ENCODE measurements at regions not wholly inside any gene's neighbourhood (a gene's known extent, or its start where the extent isn't known, plus 50 kb on each side); places are given as distances from the start of the nearest gene placed in this dataset.
"Not testable (repeated sequence)": the region's sequence is repeated elsewhere in the genome, so short reads cannot be mapped to it uniquely, and the experiment has no call there.

DNA sequence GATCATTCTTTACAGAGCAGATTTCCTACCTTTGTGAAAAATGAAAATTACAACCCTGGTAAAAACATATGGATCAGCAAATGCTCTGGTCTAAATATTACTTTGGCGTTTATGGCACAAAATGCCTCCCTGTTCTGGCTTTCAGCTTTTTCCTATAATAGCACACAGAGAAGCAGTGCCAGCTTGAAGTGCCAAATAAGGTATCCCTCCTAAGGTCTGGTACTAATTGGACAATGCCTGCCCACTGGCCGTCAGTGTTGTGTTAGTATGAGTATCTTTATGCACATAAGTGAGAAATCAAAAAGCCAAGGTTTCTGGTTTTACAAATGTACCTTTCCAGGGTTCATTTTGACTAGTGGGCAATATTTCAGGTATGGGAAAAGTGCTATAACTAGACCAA lies 1293.7 kb upstream of the FAM98A start:
- no peak for DNase-seq

DNA sequence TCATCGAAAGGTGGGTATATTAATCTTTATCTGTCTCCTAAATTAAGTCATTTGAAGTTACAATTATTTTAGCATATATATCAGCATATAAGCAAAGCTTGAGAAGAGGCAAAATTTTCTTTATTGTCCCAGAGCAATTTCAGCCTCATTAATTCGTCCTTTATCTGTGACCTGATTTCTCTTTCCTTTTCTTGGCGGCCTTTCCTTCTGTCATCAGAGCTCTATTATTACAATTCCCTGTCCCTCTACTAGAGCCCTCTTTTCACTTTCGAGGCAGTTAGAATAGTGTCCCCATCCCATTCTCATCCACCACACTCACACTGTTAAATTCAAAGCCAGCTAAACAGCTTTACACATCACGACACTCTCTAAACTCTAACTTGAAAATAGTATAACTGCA lies 1293.2 kb upstream of the FAM98A start:
- no peak for DNase-seq

DNA sequence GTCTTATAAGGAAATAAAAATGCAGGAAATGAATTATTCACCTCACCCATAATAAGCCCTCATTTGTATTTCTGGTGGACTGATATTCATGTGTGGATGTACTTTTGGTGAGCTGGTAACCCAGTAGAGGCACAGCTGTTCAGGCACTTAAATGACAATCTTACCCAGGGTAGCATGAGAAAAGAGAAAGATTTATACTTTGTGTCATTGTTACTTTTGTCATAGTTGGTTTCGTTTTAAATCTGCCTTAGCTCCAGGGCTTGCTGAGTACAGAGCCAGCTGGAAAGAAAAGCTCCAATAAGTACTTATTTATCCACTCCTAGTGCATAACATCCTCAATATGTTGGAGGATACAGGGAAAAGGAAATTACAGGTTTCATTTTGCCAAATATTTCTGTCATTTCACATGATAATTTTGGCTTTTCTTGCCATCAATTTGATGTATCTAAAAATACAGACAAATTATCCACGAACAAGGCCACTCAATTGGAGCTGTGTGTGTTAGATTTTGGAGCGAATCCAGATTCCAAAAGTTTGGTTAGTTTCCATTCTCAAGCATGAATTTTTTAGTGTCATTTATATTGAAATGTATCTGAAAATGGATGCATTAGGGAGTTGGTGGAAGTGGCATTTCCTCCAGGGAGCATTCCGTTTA lies 1276.1 kb upstream of the FAM98A start:
- no peak for DNase-seq

DNA sequence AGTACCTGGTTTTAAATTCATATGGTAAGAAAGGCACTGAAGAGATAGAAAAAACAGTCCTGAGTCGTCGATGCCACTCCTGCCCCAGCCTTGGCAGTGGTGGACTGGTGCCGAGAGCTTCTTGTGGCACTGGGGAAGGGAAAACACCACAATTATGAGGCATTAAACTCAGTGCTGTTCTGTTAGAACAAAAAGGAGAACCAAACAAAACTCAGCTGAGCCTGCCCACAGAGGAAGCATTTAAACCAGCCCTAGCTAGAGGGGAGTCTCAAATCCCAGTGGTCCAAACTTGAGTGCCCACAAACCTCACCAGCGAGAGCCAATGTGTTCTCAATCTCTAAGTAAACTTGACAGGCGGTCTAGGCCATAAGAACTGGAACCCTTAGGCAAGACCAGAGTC lies 1254.5 kb upstream of the FAM98A start:
- no peak for DNase-seq

DNA sequence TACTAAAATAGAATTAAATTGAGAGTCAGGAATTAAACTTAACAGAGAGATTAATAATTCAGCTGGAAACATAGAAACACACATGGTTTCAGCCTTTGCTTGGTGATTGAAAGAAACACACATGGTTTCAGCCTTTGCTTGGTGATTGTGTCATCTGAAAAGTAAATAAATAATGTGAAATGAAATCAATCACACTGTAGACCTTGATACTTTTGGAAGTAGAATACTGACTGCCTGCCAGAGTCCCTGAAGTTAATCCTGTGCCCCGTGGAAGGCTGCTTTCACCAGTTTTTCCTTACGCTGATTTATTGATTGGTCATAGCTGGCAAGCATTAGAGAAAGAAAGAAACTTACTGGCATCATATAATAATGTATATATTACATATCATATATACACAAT lies 1252.7 kb upstream of the FAM98A start:
- no peak for DNase-seq

DNA sequence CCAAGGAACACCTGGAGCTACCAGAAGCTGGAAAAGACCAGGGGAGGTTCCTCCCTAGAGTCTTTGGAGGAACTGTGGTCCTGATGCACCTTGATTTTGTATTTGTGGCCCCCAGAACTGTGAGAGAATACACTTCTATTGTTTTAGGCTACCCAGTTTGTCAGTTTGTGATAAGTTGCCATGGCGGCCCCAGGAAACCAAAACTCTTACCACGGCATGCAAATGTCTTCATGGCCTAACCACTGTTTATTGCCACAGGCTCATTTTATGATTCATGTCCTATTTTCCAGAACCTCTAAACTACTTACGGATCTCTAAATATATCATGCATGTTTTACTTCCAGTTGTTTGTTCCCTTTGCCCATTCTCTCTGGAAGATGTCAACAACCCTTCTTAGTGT lies 1250.7 kb upstream of the FAM98A start:
- no peak for DNase-seq

DNA sequence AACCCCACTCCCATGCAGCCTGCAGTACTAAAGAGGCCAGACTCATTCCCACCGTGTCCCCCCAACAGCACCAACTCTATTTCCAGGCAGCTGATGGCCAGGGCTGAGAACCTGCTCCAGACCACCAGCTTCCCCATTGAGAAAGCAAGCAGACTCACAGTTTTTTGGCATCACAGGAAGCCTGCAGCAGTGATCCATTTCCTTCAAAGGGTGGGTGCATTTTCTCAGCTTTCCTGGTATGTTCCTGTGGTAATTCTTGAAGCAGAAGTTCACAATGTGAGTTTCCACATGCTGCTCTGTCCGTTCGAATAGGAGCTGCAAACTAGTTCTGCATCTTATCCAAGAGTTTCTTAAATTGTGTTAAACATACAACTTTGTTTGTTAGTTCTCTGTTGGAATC lies 1249.6 kb upstream of the FAM98A start:
- no peak for DNase-seq

DNA sequence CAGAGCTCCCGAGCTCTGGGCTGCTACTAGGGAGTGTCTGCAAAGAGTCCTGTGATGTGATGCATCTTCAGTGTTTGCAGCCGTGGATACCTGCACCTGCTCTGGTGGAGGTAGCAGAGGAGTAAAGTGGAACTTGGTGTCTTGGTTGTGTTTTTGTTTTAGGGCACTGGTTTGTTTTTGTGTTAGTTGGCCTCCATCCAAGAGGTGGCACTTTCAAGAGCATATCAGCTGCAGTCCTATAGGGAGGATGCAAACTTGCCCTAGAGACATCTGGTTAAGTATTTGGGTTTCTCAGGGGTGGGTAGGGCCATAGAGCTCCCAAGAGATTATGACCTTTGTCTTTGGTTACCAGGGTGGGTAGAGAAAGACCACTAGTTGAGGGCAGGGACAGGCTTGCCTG lies 1249.0 kb upstream of the FAM98A start:
- DNase-seq, result no peak

DNA sequence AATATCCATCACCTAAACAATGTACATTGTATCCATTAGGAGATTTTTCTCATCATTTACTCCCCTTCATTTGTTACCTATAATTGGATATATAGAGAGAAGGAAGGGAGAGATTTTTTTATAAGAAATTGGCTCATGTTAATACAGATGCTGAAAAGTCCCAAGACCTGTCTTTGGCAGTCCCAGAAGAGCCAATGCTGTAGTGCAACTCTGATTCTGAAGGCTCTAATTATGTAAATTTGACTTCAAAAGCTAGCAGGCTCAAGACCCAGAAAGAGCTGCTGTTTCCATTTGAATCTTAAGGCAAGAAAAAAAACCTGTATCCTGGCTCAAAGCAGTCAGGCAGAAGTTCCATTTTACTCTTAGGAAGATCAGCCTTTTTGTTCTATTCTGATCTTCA lies 1245.5 kb upstream of the FAM98A start:
- DNase-seq, result no peak

DNA sequence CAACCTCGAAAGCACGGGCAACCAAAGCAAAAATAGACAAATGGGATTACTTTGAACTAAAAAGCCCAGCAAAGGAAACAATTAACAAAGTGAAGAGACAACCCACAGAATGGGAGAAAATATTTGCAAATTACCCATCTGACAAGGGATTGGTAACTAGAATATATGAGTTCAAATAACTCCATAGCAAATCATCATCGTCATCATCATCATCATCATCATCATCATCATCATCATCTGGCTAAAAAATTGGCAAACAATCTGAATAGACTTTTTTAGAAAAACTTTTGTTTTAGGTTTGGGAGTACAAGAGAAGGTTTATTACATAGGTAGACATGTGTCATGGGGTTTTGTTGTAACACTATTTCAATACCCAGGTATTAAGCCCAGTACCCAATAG lies 1239.3 kb upstream of the FAM98A start:
- no peak for DNase-seq

DNA sequence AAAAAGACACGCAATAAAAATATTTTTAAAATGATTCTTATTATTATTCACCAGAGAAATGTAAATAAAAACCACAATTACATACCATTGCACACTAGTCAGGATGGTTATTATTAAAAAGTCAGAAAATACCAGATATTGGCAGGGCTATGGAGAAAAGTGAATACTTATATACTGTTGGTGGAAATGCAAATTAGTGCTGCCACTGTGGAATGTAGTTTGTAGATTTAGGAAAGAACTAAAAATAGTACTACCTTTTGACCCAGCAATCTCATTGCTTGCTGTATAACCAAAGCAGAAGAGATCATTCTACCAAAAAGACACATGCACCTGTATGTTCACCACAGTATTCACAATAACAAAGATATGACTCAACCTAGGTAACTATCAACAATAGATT lies 1237.3 kb upstream of the FAM98A start:
- DNase-seq, result no peak

DNA sequence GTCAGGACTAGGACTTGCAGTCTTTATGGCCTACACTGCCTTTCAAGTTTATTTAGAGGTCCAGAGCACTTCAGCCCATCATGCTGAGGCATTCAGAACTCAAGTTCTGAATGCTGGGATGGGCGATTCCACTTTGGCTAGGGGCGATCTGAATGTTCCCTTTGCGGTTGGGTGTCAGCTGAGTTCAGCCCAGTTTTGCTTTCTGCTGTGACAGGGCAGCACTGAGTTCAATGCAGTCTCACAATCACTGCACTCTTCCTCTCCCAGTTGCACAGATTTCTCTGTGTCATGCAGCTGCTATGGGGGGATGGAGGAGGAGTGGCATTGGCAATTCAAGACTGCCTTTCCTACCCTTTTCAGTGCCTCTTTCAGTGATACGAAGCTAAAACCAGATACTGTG lies 1232.0 kb upstream of the FAM98A start:
- no peak for DNase-seq

DNA sequence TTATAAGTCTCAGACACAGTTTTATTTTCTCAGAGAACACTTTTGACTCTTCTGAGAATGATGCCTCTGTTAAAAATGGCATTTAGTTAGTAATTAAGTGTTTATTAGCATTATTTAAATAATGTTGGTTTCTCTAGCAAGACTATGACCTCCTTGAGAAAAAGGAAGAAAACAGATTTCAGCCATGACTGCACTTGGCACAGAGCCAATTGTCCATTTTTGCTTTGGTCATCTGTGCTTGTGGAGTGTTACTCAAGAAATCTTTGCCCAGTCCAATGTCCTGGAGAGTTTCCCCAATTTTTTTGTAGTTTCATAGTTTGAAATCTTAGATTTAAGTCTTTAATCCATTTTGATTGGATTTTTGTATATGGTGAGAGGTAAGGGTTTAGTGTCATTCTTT lies 1229.4 kb upstream of the FAM98A start:
- no peak for DNase-seq

DNA sequence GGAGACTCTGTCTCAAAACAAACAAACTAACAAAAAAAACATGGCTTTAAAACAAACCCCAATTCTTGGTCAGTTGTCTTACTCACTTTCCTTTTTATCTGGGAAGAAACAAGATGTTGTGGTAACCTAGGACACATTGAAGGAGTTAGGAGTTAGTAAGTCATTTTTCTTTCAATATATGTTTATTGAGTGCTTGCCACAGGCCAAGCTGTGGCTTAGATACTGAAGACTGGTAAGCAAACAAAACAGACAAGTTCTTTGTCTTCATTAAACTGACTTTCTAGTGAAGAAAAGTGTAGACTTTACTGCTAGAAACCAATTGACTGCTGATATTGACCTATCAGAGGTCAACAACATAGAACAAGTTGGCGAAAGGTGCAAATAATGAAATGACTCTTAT lies 1228.3 kb upstream of the FAM98A start:
- no peak for DNase-seq

DNA sequence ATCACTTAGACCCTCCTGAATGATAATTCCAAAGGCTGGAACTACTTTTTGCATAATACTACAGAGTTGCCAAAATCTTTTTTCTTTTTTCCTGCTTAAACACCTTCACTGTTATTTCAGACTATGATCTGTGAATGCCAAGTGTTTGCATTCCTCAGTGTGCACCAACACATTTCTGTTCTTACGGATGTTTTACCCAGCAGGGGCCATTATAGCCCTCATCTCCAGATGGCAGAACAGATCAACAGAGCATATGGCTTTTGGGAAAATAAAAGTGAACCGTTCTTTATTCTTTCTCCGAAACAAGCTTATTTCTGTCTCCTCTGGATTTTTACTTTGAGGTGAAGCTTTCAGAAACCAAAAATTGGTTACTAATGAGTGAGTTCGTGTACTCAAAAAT lies 1226.6 kb upstream of the FAM98A start:
- DNase-seq, result no peak

DNA sequence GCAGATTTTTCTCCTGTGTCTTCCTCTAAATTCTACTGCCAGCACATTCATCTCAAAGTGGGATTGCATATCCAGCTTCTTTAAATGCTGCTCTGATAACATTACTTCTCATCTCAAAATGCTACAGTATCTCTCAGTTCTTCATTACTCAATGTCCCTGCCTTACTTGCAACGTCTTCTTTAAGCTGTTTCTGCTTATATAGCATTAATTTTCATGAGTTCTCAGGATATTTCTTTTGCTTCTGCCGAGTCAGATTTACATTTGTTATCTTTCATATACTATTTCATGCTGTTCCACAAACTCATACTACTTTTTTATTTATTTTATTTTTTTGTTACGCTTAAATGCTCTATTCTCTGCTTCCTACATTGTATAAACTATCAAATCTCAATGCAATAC lies 1223.5 kb upstream of the FAM98A start:
- no peak for DNase-seq

DNA sequence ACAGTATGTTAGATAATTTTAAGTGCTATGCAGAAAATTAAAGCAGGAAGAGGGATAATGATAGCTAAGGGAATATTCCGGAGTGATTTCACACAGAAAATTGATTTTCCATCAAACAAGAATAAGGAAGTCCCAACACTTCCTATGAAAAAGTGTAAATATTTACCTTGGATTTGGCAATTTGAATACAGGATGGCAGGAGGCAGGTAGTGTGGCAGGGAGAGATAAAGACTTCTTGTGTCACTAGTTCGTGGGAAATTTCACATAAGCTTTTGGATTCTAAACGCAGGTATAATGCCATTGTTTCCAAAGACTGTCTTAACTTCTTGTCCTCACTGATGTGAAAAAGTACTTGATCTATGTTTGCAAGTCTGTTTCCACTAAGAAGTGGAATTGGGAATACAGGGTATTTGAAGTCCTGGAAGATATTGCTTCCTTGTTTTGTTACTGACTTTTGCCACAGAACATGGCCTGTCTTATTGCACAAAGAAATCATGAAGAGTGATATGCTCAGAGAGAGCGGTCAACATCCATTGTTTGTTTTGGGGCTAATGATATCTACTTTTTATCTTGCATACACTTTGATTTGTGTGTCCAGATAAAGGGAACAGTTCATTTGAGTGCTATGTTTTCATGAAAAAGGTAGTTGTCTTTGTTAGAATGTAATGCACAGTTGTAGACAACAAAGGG lies 1216.1 kb upstream of the FAM98A start:
- DNase-seq, result no peak

DNA sequence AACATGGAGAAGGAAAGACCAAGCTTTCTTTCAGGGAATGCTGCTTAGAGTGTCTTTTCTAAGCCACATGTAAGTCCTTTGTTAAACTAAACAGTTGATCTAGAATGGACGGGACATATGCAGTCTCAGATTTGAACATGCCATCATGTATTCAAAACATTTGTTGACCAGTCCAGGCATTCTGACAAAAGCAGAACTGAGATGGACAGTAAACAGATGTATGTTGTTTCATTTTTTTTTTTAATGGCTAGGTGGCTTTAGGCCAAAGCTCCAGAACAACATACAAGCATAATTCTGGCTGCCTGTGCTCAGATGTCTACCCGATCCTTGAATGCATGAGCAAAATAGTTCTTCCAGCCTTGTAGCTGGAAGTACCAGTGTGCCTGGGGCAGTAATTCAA lies 1211.4 kb upstream of the FAM98A start:
- no peak for DNase-seq

DNA sequence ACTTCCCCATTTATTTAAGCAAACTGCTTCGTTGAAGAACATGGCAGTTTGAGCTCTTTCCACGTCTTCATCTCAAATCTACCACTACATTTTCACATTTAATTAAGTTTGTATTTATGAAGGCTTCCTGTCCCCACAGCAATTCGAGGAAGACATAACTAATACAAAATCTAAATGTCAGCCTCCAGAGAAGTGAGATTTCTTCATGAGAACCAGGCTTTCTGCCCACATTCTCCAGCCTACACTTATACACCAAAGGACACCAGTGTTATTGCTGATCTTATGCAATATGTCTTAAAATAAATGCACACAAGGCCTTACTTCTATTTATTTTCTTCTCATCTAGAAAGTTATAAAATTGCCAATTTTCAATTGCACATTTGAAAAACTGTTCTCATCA lies 1209.3 kb upstream of the FAM98A start:
- no peak for DNase-seq

DNA sequence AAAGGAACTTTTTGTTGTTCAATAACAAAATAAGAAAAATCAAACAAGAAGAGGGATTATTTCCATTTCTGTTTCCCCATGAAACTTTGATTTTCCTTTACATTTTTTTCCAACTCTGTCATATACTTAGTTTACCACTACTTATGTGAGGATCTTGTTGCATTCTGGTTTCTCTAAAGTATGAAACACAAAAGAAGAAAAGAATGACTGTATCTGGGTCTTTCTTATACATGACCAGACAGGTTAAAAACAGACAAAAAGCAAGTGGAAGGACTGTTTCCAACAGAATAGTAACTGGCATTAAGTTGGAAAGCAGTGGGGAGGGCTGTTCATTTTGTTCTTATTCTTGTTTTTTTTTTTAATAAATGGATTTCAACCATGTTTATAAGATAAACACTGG lies 1207.8 kb upstream of the FAM98A start:
- DNase-seq, result no peak

DNA sequence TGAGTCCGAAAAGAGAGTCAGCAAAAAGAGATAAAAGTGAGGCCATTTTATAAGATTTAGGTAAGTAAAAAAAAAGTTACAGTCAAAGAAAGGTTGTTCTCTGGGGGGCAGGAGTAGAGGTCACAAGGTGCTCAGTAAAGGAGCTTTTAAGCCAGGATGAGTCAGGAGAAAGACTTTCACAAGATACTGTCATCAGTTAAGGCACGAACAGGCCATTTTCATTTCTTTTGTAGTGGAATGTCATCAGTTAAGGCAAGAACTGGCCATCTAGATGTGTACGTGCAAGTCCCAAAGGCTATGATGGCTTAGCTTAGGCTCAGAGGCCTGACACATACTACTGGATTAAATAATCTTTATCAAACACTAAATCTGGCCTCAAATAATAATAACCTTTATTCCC lies 1207.3 kb upstream of the FAM98A start:
- DNase-seq, result no peak

DNA sequence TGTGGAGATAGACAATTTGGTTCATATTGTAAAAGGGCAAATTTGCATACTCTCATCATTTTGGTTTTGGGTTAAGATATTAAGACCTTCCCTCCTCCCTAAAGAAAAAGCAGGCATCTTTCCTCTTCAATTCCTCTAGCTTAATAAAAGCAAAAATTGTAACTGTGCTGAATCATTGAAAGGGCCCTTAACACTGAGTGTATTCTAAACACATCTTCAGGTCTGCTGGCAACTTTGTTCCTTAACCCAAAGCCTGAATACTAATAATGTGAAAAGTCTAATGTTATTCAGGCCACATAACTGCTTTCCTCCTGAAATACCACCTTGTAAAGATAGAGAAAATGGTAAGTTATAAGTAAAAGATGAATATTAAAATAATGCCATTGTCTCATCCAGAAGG lies 1200.5 kb upstream of the FAM98A start:
- no peak for DNase-seq

DNA sequence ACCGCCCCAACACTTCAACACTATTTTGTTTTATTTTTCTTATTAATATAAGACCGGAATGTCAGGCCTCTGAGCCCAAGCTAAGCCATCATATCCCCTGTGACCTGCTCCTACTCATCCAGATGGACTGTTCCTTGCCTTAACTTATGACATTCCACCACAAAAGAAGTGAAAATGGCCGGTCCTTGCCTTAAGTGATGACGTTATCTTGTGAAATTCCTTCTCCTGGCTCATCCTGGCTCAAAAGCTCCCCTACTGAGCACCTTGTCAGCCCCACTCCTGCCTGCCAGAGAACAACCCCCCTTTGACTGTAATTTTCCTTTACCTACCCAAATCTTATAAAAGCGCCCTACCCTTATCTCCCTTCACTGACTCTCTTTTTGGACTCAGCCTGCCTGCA lies 1196.5 kb upstream of the FAM98A start:
- DNase-seq, result not testable (repeated sequence)

DNA sequence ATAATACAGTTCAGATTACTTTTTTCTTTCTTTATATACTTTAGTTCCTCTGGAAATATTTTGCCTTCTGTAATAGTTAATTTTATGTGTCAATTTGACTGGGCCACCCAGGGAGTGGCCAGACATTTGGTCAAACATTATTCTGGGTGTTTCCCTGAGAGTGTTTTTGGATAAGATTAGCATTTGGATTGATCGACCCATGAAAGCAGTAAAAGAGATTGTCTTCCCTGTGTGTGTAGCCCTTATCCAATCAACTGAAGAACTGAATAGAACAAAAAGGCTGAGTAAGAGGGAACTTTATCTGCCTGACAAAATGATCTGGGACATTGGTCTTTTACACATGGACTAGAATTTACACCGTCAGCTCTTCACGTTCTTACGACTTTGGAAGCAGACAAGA lies 1190.1 kb upstream of the FAM98A start:
- DNase-seq, result no peak

DNA sequence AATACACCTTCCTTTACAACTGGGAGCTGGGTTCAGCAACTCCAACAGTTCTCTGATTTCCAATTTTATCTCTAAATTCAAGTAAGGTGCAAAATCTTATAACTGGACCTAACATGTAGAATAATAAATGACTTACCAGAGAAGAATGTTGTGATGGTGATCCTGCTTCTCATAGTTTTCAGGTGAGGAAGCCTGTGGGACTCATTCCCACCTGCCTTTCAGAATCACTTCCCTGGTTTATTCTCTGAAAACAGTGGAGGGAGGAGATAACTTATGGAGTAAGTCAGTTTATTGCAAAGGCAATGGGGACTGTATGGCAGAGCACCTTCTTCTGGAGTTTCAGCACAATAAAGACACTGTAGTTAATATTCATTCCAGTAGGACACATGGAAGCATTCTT lies 1188.2 kb upstream of the FAM98A start:
- no peak for DNase-seq
